ENCODE measurements at regions not wholly inside any gene's neighbourhood (a gene's known extent, or its start where the extent isn't known, plus 50 kb on each side); places are given as distances from the start of the nearest gene placed in this dataset.

DNA sequence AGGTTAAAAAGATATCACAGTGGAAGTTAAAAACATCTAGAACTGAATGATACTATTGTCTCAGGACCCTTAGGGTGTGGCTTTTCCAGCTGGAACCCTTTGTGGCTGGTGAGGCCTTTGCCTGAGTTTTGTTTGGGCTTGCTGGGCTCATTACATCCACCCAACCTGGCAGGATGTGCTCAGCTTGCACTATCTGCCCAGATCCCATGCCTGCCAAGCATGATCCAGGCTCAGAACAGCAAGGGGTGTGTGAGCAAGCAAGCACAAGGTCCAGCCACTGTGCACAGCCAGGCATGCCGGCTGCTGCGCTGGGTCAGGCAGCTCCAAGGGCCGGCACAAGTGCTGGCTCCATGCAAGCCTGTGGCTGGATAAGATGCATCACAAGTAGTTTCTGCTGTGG is 512.7 kb upstream of the CDIN1 start:
- H3K27ac ChIP-seq (ENCODE audit: low read depth in 2 of 2, low read length in 2 of 2) = no peak overlapping the region
- no peaks in the 10 kb centered on the region for H3K27me3 ChIP-seq (ENCODE audit: control insufficient read depth in 2 of 2, insufficient read depth in 2 of 2, low read length in 2 of 2)
- no peaks in the 10 kb centered on the region for H3K4me1 ChIP-seq (ENCODE audit: control insufficient read depth in 2 of 2, insufficient read depth in 2 of 2, low read length in 2 of 2)

DNA sequence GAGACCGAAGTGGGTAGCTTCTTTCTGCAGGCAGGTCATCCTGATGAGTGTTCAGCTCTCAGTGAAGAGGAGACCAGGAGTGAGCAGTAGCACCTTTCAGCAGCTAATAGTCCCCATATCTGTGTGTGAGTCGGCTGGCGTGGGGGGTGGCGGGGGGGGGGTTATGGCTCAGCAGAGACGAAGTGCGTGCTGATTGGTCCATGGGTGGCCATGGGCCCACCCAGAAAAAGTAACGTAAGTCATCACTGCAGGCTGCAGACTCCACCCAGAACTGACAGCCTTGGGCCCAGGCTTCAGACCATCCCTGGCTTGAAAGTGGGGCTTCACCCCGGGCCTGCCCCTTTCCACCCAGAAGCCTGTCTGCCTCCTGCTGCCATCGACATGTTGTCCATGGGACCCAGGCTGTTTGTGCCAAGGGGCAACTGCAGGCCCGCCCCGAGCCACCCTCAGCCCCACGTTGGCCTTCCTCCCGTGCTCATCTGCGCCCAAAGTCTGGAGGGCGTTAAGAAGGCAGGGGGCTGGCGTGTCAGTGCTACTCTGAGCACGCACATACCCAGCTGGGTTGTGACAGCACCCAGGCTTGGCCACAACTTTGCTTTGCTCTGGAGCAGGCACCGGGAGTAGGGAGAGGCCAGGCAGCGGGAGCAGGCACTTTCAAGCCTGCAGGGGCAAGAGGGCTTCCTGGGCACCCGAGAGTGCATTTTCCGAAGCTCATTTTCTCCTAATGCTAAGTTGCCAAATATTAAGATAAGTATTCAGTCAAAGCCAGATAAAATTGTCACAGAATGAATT is 511.7 kb upstream of the CDIN1 start:
- Histone ChIP-seq H3K9ac (ENCODE audit: low read depth in 1 of 2, low read length in 2 of 2) (no peak overlapping the region), H3K9me3 (ENCODE audit: control insufficient read depth in 2 of 2, low read length in 2 of 2) (no peaks in the 10 kb centered on the region), H3K36me3 (ENCODE audit: control insufficient read depth in 2 of 2, insufficient read depth in 2 of 2, low read length in 2 of 2) (no peaks in the 10 kb centered on the region), H3K27me3 (ENCODE audit: control insufficient read depth in 2 of 2, insufficient read depth in 2 of 2, low read length in 2 of 2) (no peaks in the 10 kb centered on the region), H3K4me1 (ENCODE audit: control insufficient read depth in 2 of 2, insufficient read depth in 2 of 2, low read length in 2 of 2) (no peaks in the 10 kb centered on the region), H3K27ac (ENCODE audit: low read depth in 2 of 2, low read length in 2 of 2) (no peak overlapping the region), H3K4me3 (ENCODE audit: low read length in 2 of 2) (no peak overlapping the region)

More for the DNA sequence above, 512.7 kb upstream of the CDIN1 start:
- no peak overlapping the region for H3K4me3 ChIP-seq (ENCODE audit: low read length in 2 of 2)
- no peaks in the 10 kb centered on the region for H3K9me3 ChIP-seq (ENCODE audit: control insufficient read depth in 2 of 2, low read length in 2 of 2)
- no peaks in the 10 kb centered on the region for H3K36me3 ChIP-seq (ENCODE audit: control insufficient read depth in 2 of 2, insufficient read depth in 2 of 2, low read length in 2 of 2)
- H3K9ac ChIP-seq (ENCODE audit: low read depth in 1 of 2, low read length in 2 of 2) = no peak overlapping the region

- no peaks in the 10 kb centered on the region for H3K4me1 ChIP-seq (ENCODE audit: control insufficient read depth in 2 of 2, insufficient read depth in 2 of 2, low read length in 2 of 2)
- H3K9ac ChIP-seq (ENCODE audit: low read depth in 1 of 2, low read length in 2 of 2) = no peak overlapping the region
- no peak overlapping the region for H3K27ac ChIP-seq (ENCODE audit: low read depth in 2 of 2, low read length in 2 of 2)
Measured at GRCh38 chr15:36075333-36075732, 504.1 kb upstream of the CDIN1 start.

DNA sequence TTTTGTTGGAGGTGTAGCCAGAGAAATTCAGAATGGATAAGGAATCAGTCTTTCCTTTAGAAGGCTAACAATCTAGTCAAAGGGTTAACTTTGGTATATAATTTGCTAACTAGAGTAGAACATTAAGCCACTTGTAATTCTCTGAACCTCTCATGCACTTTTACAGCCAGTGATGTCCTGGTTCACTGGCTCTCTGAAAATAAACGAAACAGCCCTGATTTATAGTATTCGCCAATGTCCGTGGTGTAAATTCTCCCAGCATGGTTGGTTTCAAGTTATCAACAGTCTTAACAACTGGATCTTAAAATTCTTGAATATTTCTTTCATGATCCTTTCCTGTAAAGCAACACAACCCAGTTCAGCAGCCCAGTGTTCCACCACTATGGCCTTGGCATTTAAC is 500.4 kb upstream of the CDIN1 start:
- H3K27ac ChIP-seq (ENCODE audit: low read depth in 2 of 2, low read length in 2 of 2) = no peak overlapping the region
- no peaks in the 10 kb centered on the region for H3K4me1 ChIP-seq (ENCODE audit: control insufficient read depth in 2 of 2, insufficient read depth in 2 of 2, low read length in 2 of 2)
- H3K27me3 ChIP-seq (ENCODE audit: control insufficient read depth in 2 of 2, insufficient read depth in 2 of 2, low read length in 2 of 2) = no peaks in the 10 kb centered on the region
- no peaks in the 10 kb centered on the region for H3K36me3 ChIP-seq (ENCODE audit: control insufficient read depth in 2 of 2, insufficient read depth in 2 of 2, low read length in 2 of 2)
- H3K9me3 ChIP-seq (ENCODE audit: control insufficient read depth in 2 of 2, low read length in 2 of 2) = peaks cover 0 to 4% of the 10 kb centered on the region in 2 donors
- H3K9ac ChIP-seq (ENCODE audit: low read depth in 1 of 2, low read length in 2 of 2) = no peak overlapping the region
- H3K4me3 ChIP-seq (ENCODE audit: low read length in 2 of 2) = no peak overlapping the region

More at GRCh38 chr15:36075333-36075732, 504.1 kb upstream of the CDIN1 start:
- Histone ChIP-seq H3K27me3 (ENCODE audit: control insufficient read depth in 2 of 2, insufficient read depth in 2 of 2, low read length in 2 of 2) (no peaks in the 10 kb centered on the region), H3K36me3 (ENCODE audit: control insufficient read depth in 2 of 2, insufficient read depth in 2 of 2, low read length in 2 of 2) (no peaks in the 10 kb centered on the region), H3K4me3 (ENCODE audit: low read length in 2 of 2) (no peak overlapping the region), H3K9me3 (ENCODE audit: control insufficient read depth in 2 of 2, low read length in 2 of 2) (no peaks in the 10 kb centered on the region)

GRCh38 chr15:36080759-36081158 is 498.7 kb upstream of the CDIN1 start:
- no peaks in the 10 kb centered on the region for H3K27me3 ChIP-seq (ENCODE audit: control insufficient read depth in 2 of 2, insufficient read depth in 2 of 2, low read length in 2 of 2)
- no peak overlapping the region for H3K9ac ChIP-seq (ENCODE audit: low read depth in 1 of 2, low read length in 2 of 2)
- H3K4me3 ChIP-seq (ENCODE audit: low read length in 2 of 2) = no peak overlapping the region
- no peaks in the 10 kb centered on the region for H3K4me1 ChIP-seq (ENCODE audit: control insufficient read depth in 2 of 2, insufficient read depth in 2 of 2, low read length in 2 of 2)
- no peaks in the 10 kb centered on the region for H3K36me3 ChIP-seq (ENCODE audit: control insufficient read depth in 2 of 2, insufficient read depth in 2 of 2, low read length in 2 of 2)
- H3K9me3 ChIP-seq (ENCODE audit: control insufficient read depth in 2 of 2, low read length in 2 of 2) = peaks cover 0 to 4% of the 10 kb centered on the region in 2 donors
- H3K27ac ChIP-seq (ENCODE audit: low read depth in 2 of 2, low read length in 2 of 2) = no peak overlapping the region

GRCh38 chr15:36090286-36090946 is 489.0 kb upstream of the CDIN1 start:
- Histone ChIP-seq H3K4me1 (ENCODE audit: control insufficient read depth in 2 of 2, insufficient read depth in 2 of 2, low read length in 2 of 2) (no peaks in the 10 kb centered on the region), H3K27me3 (ENCODE audit: control insufficient read depth in 2 of 2, insufficient read depth in 2 of 2, low read length in 2 of 2) (no peaks in the 10 kb centered on the region), H3K9me3 (ENCODE audit: control insufficient read depth in 2 of 2, low read length in 2 of 2) (no peaks in the 10 kb centered on the region), H3K27ac (ENCODE audit: low read depth in 2 of 2, low read length in 2 of 2) (no peak overlapping the region), H3K9ac (ENCODE audit: low read depth in 1 of 2, low read length in 2 of 2) (no peak overlapping the region), H3K4me3 (ENCODE audit: low read length in 2 of 2) (no peak overlapping the region), H3K36me3 (ENCODE audit: control insufficient read depth in 2 of 2, insufficient read depth in 2 of 2, low read length in 2 of 2) (no peaks in the 10 kb centered on the region)

GRCh38 chr15:36106640-36107335 is 472.6 kb upstream of the CDIN1 start:
- Histone ChIP-seq H3K27ac (ENCODE audit: low read depth in 2 of 2, low read length in 2 of 2) (no peak overlapping the region), H3K4me3 (ENCODE audit: low read length in 2 of 2) (no peak overlapping the region), H3K9ac (ENCODE audit: low read depth in 1 of 2, low read length in 2 of 2) (no peak overlapping the region), H3K27me3 (ENCODE audit: control insufficient read depth in 2 of 2, insufficient read depth in 2 of 2, low read length in 2 of 2) (no peaks in the 10 kb centered on the region), H3K9me3 (ENCODE audit: control insufficient read depth in 2 of 2, low read length in 2 of 2) (no peaks in the 10 kb centered on the region), H3K4me1 (ENCODE audit: control insufficient read depth in 2 of 2, insufficient read depth in 2 of 2, low read length in 2 of 2) (no peaks in the 10 kb centered on the region), H3K36me3 (ENCODE audit: control insufficient read depth in 2 of 2, insufficient read depth in 2 of 2, low read length in 2 of 2) (no peaks in the 10 kb centered on the region)

DNA sequence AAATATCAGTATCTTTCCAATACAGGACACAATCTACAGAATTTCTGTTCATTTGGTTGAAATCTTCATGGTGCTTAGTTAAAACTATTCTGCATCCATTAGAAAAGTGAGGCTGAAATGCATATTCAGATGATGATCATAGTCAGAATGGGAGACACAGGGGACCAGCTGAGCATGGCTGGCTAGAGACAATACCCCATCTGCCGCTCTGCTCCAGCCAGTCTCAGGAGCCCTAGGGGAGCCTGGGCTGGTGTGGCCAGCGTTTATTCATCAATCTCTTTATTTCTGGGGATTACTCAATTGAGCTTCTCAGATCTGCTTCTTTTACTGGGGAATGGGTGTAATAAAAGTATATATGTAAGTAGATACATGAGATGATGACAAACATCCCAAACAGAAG is 470.9 kb upstream of the CDIN1 start:
- no peaks in the 10 kb centered on the region for H3K4me1 ChIP-seq (ENCODE audit: control insufficient read depth in 2 of 2, insufficient read depth in 2 of 2, low read length in 2 of 2)
- H3K27ac ChIP-seq (ENCODE audit: low read depth in 2 of 2, low read length in 2 of 2) = no peak overlapping the region
- H3K4me3 ChIP-seq (ENCODE audit: low read length in 2 of 2) = no peak overlapping the region
- H3K9ac ChIP-seq (ENCODE audit: low read depth in 1 of 2, low read length in 2 of 2) = no peak overlapping the region
- H3K27me3 ChIP-seq (ENCODE audit: control insufficient read depth in 2 of 2, insufficient read depth in 2 of 2, low read length in 2 of 2) = no peaks in the 10 kb centered on the region
- no peaks in the 10 kb centered on the region for H3K9me3 ChIP-seq (ENCODE audit: control insufficient read depth in 2 of 2, low read length in 2 of 2)
- no peaks in the 10 kb centered on the region for H3K36me3 ChIP-seq (ENCODE audit: control insufficient read depth in 2 of 2, insufficient read depth in 2 of 2, low read length in 2 of 2)

GRCh38 chr15:36109943-36110658 is 469.3 kb upstream of the CDIN1 start:
- H3K27me3 ChIP-seq (ENCODE audit: control insufficient read depth in 2 of 2, insufficient read depth in 2 of 2, low read length in 2 of 2) = no peaks in the 10 kb centered on the region
- no peaks in the 10 kb centered on the region for H3K4me1 ChIP-seq (ENCODE audit: control insufficient read depth in 2 of 2, insufficient read depth in 2 of 2, low read length in 2 of 2)
- no peak overlapping the region for H3K9ac ChIP-seq (ENCODE audit: low read depth in 1 of 2, low read length in 2 of 2)
- H3K9me3 ChIP-seq (ENCODE audit: control insufficient read depth in 2 of 2, low read length in 2 of 2) = no peaks in the 10 kb centered on the region
- no peak overlapping the region for H3K4me3 ChIP-seq (ENCODE audit: low read length in 2 of 2)
- no peaks in the 10 kb centered on the region for H3K36me3 ChIP-seq (ENCODE audit: control insufficient read depth in 2 of 2, insufficient read depth in 2 of 2, low read length in 2 of 2)
- no peak overlapping the region for H3K27ac ChIP-seq (ENCODE audit: low read depth in 2 of 2, low read length in 2 of 2)

DNA sequence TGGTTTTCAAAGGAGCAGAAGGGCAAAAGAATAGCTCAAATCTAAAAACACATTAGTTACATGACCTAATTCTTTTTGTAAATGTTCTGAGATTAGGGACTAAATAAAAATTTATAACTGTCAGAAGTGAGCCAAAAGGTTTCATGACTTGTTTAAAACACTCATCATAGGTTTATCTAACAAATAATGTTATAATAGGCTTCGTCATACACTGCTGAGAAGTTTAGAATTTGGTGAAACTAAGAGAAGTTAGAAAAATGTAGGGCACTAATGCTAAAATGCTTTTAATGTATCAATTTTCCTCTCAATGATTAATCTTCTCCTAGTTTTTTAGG is 468.8 kb upstream of the CDIN1 start:
- Histone ChIP-seq H3K27me3 (ENCODE audit: control insufficient read depth in 2 of 2, insufficient read depth in 2 of 2, low read length in 2 of 2) (no peaks in the 10 kb centered on the region), H3K9ac (ENCODE audit: low read depth in 1 of 2, low read length in 2 of 2) (no peak overlapping the region), H3K4me3 (ENCODE audit: low read length in 2 of 2) (no peak overlapping the region), H3K4me1 (ENCODE audit: control insufficient read depth in 2 of 2, insufficient read depth in 2 of 2, low read length in 2 of 2) (no peaks in the 10 kb centered on the region), H3K9me3 (ENCODE audit: control insufficient read depth in 2 of 2, low read length in 2 of 2) (no peaks in the 10 kb centered on the region), H3K36me3 (ENCODE audit: control insufficient read depth in 2 of 2, insufficient read depth in 2 of 2, low read length in 2 of 2) (no peaks in the 10 kb centered on the region), H3K27ac (ENCODE audit: low read depth in 2 of 2, low read length in 2 of 2) (no peak overlapping the region)
